ENCODE measurements at regions not wholly inside any gene's neighbourhood (a gene's known extent, or its start where the extent isn't known, plus 50 kb on each side); places are given as distances from the start of the nearest gene placed in this dataset.

GRCh38 chr11:121914508-121915059, 201.4 kb downstream of the BLID start:
- TF ChIP-seq CTCF (IDR thresholded peaks at IDR 0.05) (no peak), POLR2A (IDR thresholded peaks at IDR 0.05) (no peak)

Measured in adrenal gland (tissue), 5 donors.